OCI-LY3 (cell line): ENCODE measurements at regions not wholly inside any gene's neighbourhood (a gene's known extent, or its start where the extent isn't known, plus 50 kb on each side); places are given as distances from the start of the nearest gene placed in this dataset.

Source experiments
- EZH2phosphoT487 ChIP-seq: fragments of 200-600 bp; shearing (Covaris generic); IDR thresholded peaks from 2 replicates; pipeline ENCODE4 v1.6.1; 2018; ENCODE audit warnings: antibody characterized with exemption, mixed run types, low read depth
- TF ChIP-seq, protein P1 (sequence below): fragments of 200-600, 300-600 bp; sonication (generic); IDR thresholded peaks from 2 replicates; pipeline ENCODE4 v1.5.1; 2014; ENCODE audit warnings: antibody characterized with exemption, low read length, low read depth

DNA sequence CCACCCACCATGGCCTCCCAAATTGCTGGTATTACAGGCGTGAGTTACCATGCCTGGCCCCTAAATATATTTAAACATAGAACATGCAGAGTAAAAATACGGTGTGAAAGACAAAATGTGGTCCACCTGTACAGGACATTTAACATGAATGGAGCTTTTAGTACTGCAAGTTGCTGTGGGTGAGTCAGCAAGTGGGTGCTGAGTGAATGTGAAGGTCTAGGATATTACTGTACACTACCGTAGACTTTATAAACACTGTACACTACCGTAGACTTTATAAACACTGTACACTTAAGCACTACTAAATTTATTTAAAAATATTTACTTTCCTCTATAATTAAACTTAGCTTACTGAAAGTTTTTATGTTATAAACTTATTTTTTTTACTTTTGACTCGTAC lies 317.8 kb downstream of the PRDM9 start:
- TF ChIP-seq, protein P1, sequence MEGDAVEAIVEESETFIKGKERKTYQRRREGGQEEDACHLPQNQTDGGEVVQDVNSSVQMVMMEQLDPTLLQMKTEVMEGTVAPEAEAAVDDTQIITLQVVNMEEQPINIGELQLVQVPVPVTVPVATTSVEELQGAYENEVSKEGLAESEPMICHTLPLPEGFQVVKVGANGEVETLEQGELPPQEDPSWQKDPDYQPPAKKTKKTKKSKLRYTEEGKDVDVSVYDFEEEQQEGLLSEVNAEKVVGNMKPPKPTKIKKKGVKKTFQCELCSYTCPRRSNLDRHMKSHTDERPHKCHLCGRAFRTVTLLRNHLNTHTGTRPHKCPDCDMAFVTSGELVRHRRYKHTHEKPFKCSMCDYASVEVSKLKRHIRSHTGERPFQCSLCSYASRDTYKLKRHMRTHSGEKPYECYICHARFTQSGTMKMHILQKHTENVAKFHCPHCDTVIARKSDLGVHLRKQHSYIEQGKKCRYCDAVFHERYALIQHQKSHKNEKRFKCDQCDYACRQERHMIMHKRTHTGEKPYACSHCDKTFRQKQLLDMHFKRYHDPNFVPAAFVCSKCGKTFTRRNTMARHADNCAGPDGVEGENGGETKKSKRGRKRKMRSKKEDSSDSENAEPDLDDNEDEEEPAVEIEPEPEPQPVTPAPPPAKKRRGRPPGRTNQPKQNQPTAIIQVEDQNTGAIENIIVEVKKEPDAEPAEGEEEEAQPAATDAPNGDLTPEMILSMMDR = no peak
- TF ChIP-seq EZH2phosphoT487 = no peak
